Mesothelial cell of epicardium (in vitro differentiated cells): ENCODE measurements at regions not wholly inside any gene's neighbourhood (a gene's known extent, or its start where the extent isn't known, plus 50 kb on each side); places are given as distances from the start of the nearest gene placed in this dataset.

ENCODE experiments used
- DNase-seq, 2 experiments: peaks; one replicate each; pipeline ENCODE4 v3.0.0; 2021; ENCODE audit warnings: low spot score in 2 of 2; ENCODE audit not compliant: unreplicated experiment in 2 of 2
- H3K27ac Mint-ChIP-seq: 2 replicates; pipeline ENCODE4 v1.8.0; 2021; ENCODE audit warnings: mixed read lengths
- H3K27me3 Mint-ChIP-seq: 2 replicates; pipeline ENCODE4 v1.8.0; 2021; ENCODE audit warnings: low read depth, mixed read lengths
- H3K36me3 Mint-ChIP-seq: 2 replicates; pipeline ENCODE4 v1.8.0; 2021; ENCODE audit warnings: mixed read lengths
- H3K4me1 Mint-ChIP-seq: 2 replicates; pipeline ENCODE4 v1.8.0; 2021; ENCODE audit warnings: mixed read lengths
- H3K4me3 Mint-ChIP-seq: 2 replicates; pipeline ENCODE4 v1.8.0; 2021; ENCODE audit warnings: mild to moderate bottlenecking, moderate library complexity, mixed read lengths
- H3K9me3 Mint-ChIP-seq: 2 replicates; pipeline ENCODE4 v1.8.0; 2021; ENCODE audit warnings: mixed read lengths
- TF ChIP-seq, protein P1 (sequence below): fragments of 200-600 bp; sonication (generic); IDR thresholded peaks from one replicate; pipeline ENCODE4 v1.5.0; 2021; ENCODE audit warnings: antibody characterized with exemption; ENCODE audit not compliant: unreplicated experiment

DNA sequence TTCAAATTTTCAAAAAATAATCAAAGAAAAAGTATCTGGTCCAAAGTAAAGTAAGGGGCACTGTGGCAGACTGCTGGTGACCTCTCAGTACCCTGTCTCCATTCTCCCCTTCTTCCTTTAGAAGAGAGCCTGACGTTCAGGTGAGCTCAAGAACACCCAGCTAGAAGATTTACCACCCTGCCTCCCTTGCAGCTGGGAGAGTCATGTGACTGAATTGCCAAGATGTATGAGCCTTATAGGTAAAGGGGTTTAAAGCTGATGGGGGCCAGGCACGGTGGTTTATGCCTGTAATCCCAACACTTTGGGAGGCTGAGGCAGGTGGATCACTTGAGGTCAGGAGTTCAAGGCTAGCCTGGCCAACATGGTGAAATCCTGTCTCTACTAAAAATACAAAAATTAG, 86.3 kb upstream of the NANOS1 start:
- DNase-seq, result no peak

DNA sequence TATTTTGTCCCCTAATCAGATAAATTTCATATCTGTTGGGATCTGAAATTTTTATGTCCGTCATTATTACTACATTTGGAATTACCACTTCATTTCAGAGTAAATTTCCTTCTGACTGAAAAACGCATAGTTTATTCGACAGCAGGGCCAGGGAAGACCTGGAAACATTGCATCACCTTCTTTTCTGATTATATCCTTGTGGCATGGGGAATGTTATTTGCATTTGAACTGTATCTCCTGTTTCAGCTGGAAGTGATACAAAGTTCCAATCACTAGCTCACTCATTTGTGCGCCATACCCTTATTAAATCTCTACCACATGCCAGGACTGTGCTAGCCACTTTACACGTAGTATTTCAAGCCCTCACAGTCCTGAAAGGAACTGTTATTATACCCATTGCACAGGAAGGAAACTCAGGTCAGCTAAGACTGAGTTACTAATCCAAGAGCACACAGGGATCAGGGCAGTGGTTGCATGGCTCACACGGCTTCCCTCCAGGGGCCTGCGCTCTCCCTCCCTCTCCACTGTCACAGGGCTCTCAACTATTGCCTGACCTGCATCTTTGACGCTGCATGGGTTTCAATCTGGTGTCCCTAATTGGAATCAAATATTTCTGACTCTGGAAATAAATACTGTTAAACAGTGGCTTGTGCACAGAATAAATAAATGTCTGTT, 84.4 kb upstream of the NANOS1 start:
- no peaks in the 10 kb centered on the region for H3K27me3 Mint-ChIP-seq
- TF ChIP-seq, protein P1, sequence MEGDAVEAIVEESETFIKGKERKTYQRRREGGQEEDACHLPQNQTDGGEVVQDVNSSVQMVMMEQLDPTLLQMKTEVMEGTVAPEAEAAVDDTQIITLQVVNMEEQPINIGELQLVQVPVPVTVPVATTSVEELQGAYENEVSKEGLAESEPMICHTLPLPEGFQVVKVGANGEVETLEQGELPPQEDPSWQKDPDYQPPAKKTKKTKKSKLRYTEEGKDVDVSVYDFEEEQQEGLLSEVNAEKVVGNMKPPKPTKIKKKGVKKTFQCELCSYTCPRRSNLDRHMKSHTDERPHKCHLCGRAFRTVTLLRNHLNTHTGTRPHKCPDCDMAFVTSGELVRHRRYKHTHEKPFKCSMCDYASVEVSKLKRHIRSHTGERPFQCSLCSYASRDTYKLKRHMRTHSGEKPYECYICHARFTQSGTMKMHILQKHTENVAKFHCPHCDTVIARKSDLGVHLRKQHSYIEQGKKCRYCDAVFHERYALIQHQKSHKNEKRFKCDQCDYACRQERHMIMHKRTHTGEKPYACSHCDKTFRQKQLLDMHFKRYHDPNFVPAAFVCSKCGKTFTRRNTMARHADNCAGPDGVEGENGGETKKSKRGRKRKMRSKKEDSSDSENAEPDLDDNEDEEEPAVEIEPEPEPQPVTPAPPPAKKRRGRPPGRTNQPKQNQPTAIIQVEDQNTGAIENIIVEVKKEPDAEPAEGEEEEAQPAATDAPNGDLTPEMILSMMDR, result no peak
- no peak for DNase-seq
- no peak overlapping the region for H3K4me3 Mint-ChIP-seq
- peaks cover 9% of the 10 kb centered on the region for H3K9me3 Mint-ChIP-seq
- H3K27ac Mint-ChIP-seq, result no peak overlapping the region
- peaks cover 6% of the 10 kb centered on the region for H3K4me1 Mint-ChIP-seq
- no peaks in the 10 kb centered on the region for H3K36me3 Mint-ChIP-seq

More for the DNA sequence above, 86.3 kb upstream of the NANOS1 start:
- Mint-ChIP-seq H3K27ac (no peak overlapping the region), H3K4me3 (no peak overlapping the region), H3K4me1 (no peaks in the 10 kb centered on the region), H3K9me3 (peaks cover 13% of the 10 kb centered on the region), H3K27me3 (no peaks in the 10 kb centered on the region), H3K36me3 (no peaks in the 10 kb centered on the region)
- TF ChIP-seq, protein P1, result no peak

DNA sequence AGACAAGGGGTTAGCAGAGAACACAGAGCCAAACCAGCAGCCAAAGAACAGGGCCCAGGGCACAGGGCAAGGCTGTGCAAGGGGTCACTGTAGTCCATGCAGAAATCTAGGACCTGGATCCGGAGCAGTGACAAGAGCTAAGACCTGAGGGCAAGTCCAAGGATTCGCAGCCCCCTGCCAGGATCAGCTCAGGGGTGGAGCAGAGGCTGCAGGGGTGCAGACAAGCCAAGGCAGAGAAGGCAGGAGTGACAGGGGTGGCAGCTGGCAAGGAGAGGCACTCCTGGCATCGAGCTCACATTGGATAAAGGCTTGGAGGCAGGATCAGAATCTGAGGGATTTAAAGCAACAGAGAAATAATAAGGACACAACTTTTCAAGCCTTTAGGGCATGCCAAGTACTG, 80.7 kb upstream of the NANOS1 start:
- Mint-ChIP-seq H3K27me3 (no peaks in the 10 kb centered on the region), H3K27ac (no peak overlapping the region), H3K9me3 (no peaks in the 10 kb centered on the region), H3K36me3 (no peaks in the 10 kb centered on the region), H3K4me3 (no peak overlapping the region), H3K4me1 (peaks cover 7% of the 10 kb centered on the region)
- TF ChIP-seq, protein P1, result no peak
- DNase-seq, result no peak

DNA sequence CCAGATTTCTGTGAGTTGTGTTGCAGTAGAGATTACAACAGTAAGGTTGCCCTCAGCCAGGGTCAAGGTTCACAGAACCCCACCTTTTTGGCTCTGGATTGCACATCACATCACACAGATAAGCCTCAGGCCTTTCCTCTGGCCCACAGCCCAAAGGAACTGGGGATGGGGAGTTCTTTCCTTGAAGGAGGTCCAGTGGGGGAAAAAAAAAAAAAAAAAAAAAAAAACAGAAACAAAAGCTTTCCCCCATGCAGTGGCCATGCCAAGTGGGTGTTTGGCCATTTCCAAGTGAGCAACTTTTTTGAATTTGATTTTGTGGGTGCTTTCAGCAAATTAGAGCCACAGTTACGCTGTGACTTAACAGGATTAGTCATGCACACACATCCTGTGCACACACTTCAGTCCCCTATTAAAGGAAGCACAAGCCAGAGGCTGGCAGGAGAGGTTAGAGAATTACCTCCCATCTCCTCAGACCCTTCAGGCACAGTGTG, 79.3 kb upstream of the NANOS1 start:
- no peak overlapping the region for H3K4me3 Mint-ChIP-seq
- H3K9me3 Mint-ChIP-seq, result no peaks in the 10 kb centered on the region
- H3K4me1 Mint-ChIP-seq, result peaks cover 7% of the 10 kb centered on the region
- H3K27me3 Mint-ChIP-seq, result no peaks in the 10 kb centered on the region
- TF ChIP-seq, protein P1, result no peak
- H3K36me3 Mint-ChIP-seq, result no peaks in the 10 kb centered on the region
- no peak overlapping the region for H3K27ac Mint-ChIP-seq
- no peak for DNase-seq

DNA sequence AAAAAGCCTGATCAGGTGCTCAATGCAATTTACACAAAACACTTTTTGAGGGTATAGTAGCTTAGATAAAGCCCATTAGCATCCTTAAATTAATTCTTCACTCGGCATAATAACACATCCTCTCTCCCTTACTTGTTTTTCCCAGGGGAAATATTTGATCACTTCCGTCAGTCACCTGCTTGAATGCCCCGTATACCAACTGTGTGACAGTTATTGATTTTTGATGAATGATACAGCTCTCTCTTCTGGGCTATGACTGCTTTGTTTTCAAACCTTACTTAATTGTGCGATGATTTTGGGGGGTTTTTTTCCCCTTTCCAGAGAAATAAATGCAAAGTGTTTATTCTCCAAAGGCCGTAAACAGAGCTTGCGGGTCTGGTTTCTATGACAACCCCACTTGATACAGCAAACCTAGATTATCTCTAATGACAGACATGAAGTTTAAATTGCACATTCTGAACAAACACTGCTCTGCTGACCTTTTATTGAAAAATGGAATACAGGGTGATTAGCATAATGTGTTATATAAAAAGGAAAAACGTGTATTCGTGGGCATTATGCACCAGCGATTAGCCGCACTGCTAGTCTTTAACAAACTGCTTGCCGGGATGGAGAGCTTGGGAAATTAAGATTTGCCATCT, 78.4 kb upstream of the NANOS1 start:
- DNase-seq, result no peak
- Mint-ChIP-seq H3K27ac (no peak overlapping the region), H3K9me3 (no peaks in the 10 kb centered on the region), H3K27me3 (no peaks in the 10 kb centered on the region), H3K36me3 (no peaks in the 10 kb centered on the region), H3K4me3 (no peak overlapping the region), H3K4me1 (peaks cover 7% of the 10 kb centered on the region)
- TF ChIP-seq, protein P1, result no peak
